HG02981 (cell line): ENCODE measurements at regions not wholly inside any gene's neighbourhood (a gene's known extent, or its start where the extent isn't known, plus 50 kb on each side); places are given as distances from the start of the nearest gene placed in this dataset.

ENCODE experiments used
- ATAC-seq: cut with Tn5 transposase; IDR thresholded peaks from one replicate; pipeline ENCODE4 v1.9.1; 2021; ENCODE audit warnings: mild to moderate bottlenecking, moderate library complexity; ENCODE audit not compliant: unreplicated experiment

GRCh38 chr20:41798930-41799502 is 180.8 kb upstream of the CHD6 start:
- no peak for ATAC-seq

GRCh38 chr20:41786158-41786557 is 168.0 kb upstream of the CHD6 start:
- no peak for ATAC-seq

- no peak for ATAC-seq
Observed at GRCh38 chr20:41784209-41784958, 166.2 kb upstream of the CHD6 start.

GRCh38 chr20:41783423-41784208 is 165.4 kb upstream of the CHD6 start:
- ATAC-seq = peak; percentile 65

GRCh38 chr20:41782730-41783406 is 164.7 kb upstream of the CHD6 start:
- ATAC-seq = no peak

GRCh38 chr20:41782255-41782654 is 164.1 kb upstream of the CHD6 start:
- ATAC-seq = no peak

- ATAC-seq = no peak
Observed at GRCh38 chr20:41776421-41776820, 158.2 kb upstream of the CHD6 start.

GRCh38 chr20:41774291-41774690 is 156.1 kb upstream of the CHD6 start:
- no peak for ATAC-seq

- no peak for ATAC-seq
Observed at GRCh38 chr20:41770965-41771364, 152.8 kb upstream of the CHD6 start.

- no peak for ATAC-seq
Observed at GRCh38 chr20:41770427-41770826, 152.2 kb upstream of the CHD6 start.

- no peak for ATAC-seq
Observed at GRCh38 chr20:41769592-41770018, 151.4 kb upstream of the CHD6 start.

GRCh38 chr20:41750137-41750536 is 132.0 kb upstream of the CHD6 start:
- ATAC-seq = no peak

GRCh38 chr20:41748756-41749582 is 130.8 kb upstream of the CHD6 start:
- ATAC-seq = no peak

GRCh38 chr20:41748051-41748450 is 129.9 kb upstream of the CHD6 start:
- ATAC-seq = no peak

- ATAC-seq = no peak
Observed at GRCh38 chr20:41747226-41747625, 129.0 kb upstream of the CHD6 start.

GRCh38 chr20:41746635-41747034 is 128.5 kb upstream of the CHD6 start:
- no peak for ATAC-seq

GRCh38 chr20:41738604-41739206 is 120.5 kb upstream of the CHD6 start:
- ATAC-seq = peak; percentile 51

GRCh38 chr20:41735949-41736348 is 117.8 kb upstream of the CHD6 start:
- no peak for ATAC-seq

- ATAC-seq = no peak
Observed at GRCh38 chr20:41734506-41734945, 116.3 kb upstream of the CHD6 start.

- ATAC-seq = no peak
Observed at GRCh38 chr20:41733151-41733550, 115.0 kb upstream of the CHD6 start.
